22Rv1 (cell line): ENCODE measurements at regions not wholly inside any gene's neighbourhood (a gene's known extent, or its start where the extent isn't known, plus 50 kb on each side); places are given as distances from the start of the nearest gene placed in this dataset.

Experiments used
- ZFX ChIP-seq: fragments of 450-650 bp; IDR thresholded peaks from 2 replicates; pipeline ENCODE4 v1.6.1; 2017; ENCODE audit warnings: antibody characterized with exemption, borderline replicate concordance
- TF ChIP-seq, protein P1 (sequence below): fragments of 450-650 bp; IDR thresholded peaks from 2 replicates; pipeline ENCODE4 v1.5.1; 2017; ENCODE audit warnings: mild to moderate bottlenecking

DNA sequence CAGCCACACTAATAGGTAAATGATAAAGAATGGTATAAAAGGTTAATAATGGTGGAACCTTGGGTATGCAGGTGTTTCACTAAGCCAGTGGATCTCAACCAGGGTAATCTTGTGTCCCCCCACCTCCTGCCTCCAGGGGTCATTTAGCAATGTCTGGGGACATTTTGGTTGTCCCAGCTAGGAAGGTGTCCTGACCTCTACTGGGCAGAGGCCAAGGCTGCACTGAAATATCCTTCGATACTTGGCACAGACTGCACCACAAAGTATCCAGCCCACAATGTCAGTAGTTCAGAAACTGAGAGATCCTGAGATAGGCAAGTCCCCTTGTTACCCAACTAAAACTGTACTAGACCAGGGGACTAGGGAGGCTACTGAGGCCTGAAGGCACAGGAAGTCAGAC lies 113.6 kb upstream of the TIAM1 start:
- TF ChIP-seq, protein P1, sequence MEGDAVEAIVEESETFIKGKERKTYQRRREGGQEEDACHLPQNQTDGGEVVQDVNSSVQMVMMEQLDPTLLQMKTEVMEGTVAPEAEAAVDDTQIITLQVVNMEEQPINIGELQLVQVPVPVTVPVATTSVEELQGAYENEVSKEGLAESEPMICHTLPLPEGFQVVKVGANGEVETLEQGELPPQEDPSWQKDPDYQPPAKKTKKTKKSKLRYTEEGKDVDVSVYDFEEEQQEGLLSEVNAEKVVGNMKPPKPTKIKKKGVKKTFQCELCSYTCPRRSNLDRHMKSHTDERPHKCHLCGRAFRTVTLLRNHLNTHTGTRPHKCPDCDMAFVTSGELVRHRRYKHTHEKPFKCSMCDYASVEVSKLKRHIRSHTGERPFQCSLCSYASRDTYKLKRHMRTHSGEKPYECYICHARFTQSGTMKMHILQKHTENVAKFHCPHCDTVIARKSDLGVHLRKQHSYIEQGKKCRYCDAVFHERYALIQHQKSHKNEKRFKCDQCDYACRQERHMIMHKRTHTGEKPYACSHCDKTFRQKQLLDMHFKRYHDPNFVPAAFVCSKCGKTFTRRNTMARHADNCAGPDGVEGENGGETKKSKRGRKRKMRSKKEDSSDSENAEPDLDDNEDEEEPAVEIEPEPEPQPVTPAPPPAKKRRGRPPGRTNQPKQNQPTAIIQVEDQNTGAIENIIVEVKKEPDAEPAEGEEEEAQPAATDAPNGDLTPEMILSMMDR: no peak
- no peak for TF ChIP-seq ZFX
